Mucosa of rectum (tissue), 2 donors: ENCODE measurements at regions not wholly inside any gene's neighbourhood (a gene's known extent, or its start where the extent isn't known, plus 50 kb on each side); places are given as distances from the start of the nearest gene placed in this dataset.

Experiments used
- H3K27ac ChIP-seq, 2 donors: one replicate each; pipeline ENCODE4 v1.7.0; 2013; ENCODE audit warnings: inconsistent platforms in 2 of 2, low read depth in 2 of 2, low read length in 2 of 2
- H3K27me3 ChIP-seq, 2 donors: one replicate each; pipeline ENCODE4 v1.7.0; 2013; ENCODE audit warnings: low read length in 2 of 2; ENCODE audit not compliant: control insufficient read depth in 2 of 2, insufficient read depth in 2 of 2
- H3K36me3 ChIP-seq, 2 donors: one replicate each; pipeline ENCODE4 v1.7.0; 2013; ENCODE audit warnings: low read length in 2 of 2; ENCODE audit not compliant: control insufficient read depth in 2 of 2, insufficient read depth in 2 of 2
- H3K4me1 ChIP-seq, 2 donors: one replicate each; pipeline ENCODE4 v1.7.0; 2013; ENCODE audit warnings: low read length in 2 of 2, mild to moderate bottlenecking in 1 of 2; ENCODE audit not compliant: control insufficient read depth in 2 of 2, insufficient read depth in 2 of 2
- H3K4me3 ChIP-seq, 2 donors: one replicate each; pipeline ENCODE4 v1.7.0; 2013; ENCODE audit warnings: low read length in 2 of 2
- H3K9ac ChIP-seq, 2 donors: one replicate each; pipeline ENCODE4 v1.7.0; 2013; ENCODE audit warnings: low read length in 2 of 2, low read depth in 1 of 2, mild to moderate bottlenecking in 1 of 2
- H3K9me3 ChIP-seq, 2 donors: one replicate each; pipeline ENCODE4 v1.7.0; 2013; ENCODE audit warnings: low read length in 2 of 2; ENCODE audit not compliant: control insufficient read depth in 2 of 2
- donor health status: healthy.
- donor health status: Normal muscosa, but diverticular disease.

DNA sequence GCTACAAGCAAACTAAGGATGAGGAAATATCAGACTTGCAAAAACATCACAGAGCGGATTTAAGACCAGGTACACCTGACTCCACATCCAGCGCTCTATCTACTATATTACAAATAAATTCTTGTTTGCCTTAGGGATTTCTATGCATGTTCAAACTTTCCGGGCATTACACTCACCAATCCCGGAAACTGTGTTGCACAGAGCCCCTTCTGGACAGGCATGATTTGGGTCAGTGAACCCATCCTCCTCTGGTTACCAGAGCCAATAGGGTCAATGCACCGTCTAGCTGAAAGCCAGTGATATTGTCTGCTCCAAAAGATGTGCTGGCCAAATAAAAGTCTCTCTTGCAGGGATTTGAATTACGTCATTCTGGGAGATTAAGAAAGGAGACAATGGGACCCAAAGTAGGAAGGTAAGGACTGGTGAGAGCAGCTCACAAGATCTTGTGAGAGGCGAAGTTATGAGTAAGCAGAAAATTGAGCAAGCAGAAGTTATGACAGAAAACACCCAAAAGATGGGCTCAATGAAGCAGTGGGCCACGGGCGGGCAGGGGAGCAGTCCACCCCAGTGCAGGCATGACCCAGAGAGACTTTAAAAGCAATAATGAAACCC, 155.8 kb upstream of the RAI14 start:
- Histone ChIP-seq H3K9me3 (no peaks in the 10 kb centered on the region), H3K9ac (no peak overlapping the region), H3K27ac (no peak overlapping the region), H3K4me3 (no peak overlapping the region), H3K4me1 (peaks cover 0 to 3% of the 10 kb centered on the region in 2 donors), H3K36me3 (no peaks in the 10 kb centered on the region), H3K27me3 (no peaks in the 10 kb centered on the region)

- no peak overlapping the region for H3K9ac ChIP-seq
- no peaks in the 10 kb centered on the region for H3K9me3 ChIP-seq
- peaks cover 0 to 3% of the 10 kb centered on the region in 2 donors for H3K4me1 ChIP-seq
- no peak overlapping the region for H3K4me3 ChIP-seq
- no peak overlapping the region for H3K27ac ChIP-seq
- H3K36me3 ChIP-seq, result no peaks in the 10 kb centered on the region
- no peaks in the 10 kb centered on the region for H3K27me3 ChIP-seq
Measured at GRCh38 chr5:34501016-34501415, 155.1 kb upstream of the RAI14 start.

DNA sequence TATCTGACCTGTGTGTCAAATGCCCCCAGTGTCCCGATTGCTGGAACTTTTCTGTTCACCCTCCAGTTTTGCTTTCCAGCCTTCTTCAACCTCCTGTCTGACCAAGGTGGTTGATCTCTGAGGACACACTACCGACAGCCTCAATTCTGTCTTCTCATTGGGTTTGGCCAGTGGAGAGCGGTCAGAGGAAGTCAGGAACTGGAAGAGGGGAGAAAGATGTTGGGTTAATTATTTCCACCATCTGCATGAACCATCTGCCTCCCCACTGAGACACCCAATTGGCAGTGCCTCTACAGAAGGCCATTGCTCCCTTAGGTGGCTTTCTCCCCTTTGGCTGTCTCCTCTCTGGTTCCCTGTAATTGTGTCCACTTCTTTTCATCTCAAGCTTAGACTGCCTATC, 154.3 kb upstream of the RAI14 start:
- H3K4me3 ChIP-seq, result no peak overlapping the region
- no peaks in the 10 kb centered on the region for H3K27me3 ChIP-seq
- H3K27ac ChIP-seq, result no peak overlapping the region
- no peak overlapping the region for H3K9ac ChIP-seq
- peaks cover 0 to 3% of the 10 kb centered on the region in 2 donors for H3K4me1 ChIP-seq
- H3K9me3 ChIP-seq, result no peaks in the 10 kb centered on the region
- H3K36me3 ChIP-seq, result no peaks in the 10 kb centered on the region

DNA sequence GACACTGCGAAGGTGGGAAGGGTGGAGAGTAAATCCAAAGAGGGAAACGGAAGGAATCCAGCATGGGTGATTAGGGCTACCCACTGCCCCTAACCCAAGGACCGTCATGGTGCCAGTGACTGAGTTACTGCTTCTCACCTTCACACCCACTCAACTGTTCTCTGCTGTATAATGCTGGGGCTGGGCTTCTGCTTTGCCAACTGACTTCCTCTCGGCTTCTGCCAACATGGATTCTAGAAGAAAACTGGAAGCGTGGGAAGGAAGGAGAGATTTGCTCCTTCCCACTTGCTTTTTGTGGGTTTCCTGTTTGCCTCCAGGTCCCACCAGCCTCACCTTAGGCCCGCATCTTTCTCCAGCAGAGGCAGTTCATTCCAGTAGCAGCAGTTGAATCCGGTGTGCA, 153.5 kb upstream of the RAI14 start:
- H3K9ac ChIP-seq, result no peak overlapping the region
- no peaks in the 10 kb centered on the region for H3K27me3 ChIP-seq
- peaks cover 0 to 3% of the 10 kb centered on the region in 2 donors for H3K4me1 ChIP-seq
- H3K9me3 ChIP-seq, result no peaks in the 10 kb centered on the region
- H3K27ac ChIP-seq, result no peak overlapping the region
- H3K36me3 ChIP-seq, result no peaks in the 10 kb centered on the region
- H3K4me3 ChIP-seq, result no peak overlapping the region

DNA sequence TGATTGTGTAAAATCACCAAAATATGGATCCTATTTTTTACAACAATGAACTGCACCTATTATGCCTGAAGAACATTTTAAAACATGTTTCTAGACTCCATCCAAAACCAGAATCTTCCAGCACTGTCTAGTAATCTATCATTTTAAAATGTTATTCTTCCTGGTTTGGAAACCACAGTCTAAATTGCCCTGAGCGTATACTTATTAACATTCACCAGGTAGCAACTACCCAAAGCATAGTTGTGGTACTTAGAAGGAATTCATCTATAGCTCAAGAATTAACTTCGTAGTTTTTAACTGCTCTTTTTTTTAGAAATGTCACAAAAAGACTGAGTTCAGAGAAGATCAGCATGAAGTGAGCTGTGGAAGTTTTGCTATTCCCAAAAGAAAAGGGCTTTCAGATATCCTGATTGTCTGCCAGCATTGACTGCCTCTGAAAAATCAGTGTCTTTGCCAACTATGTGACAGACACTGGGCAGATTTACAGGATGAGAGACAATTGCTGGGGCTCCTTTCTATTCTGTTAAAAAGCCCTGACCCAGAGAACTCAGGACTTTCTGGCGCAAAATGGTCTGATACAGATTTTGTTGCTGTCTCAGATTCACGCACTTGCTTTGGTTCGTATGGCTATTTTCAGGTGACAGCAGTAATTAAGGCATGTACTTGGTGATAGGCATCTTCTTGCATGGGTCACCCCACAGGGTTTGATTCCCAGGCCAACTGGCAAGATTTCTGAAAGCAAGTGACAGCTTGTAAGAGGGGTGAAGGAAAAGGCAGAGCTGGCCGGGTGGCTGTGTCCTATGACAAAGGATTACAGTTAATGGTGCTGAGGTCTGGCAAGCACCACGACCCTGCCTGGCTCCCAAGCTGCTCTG, 152.5 kb upstream of the RAI14 start:
- Histone ChIP-seq H3K27ac (no peak overlapping the region), H3K36me3 (no peaks in the 10 kb centered on the region), H3K4me1 (peaks cover 0 to 3% of the 10 kb centered on the region in 2 donors), H3K27me3 (no peaks in the 10 kb centered on the region), H3K4me3 (no peak overlapping the region), H3K9ac (no peak overlapping the region), H3K9me3 (no peaks in the 10 kb centered on the region)

GRCh38 chr5:34504967-34505366, 151.2 kb upstream of the RAI14 start:
- Histone ChIP-seq H3K4me3 (no peak overlapping the region), H3K27me3 (no peaks in the 10 kb centered on the region), H3K9ac (no peak overlapping the region), H3K4me1 (no peaks in the 10 kb centered on the region), H3K36me3 (no peaks in the 10 kb centered on the region), H3K9me3 (no peaks in the 10 kb centered on the region), H3K27ac (no peak overlapping the region)

GRCh38 chr5:34505731-34506130, 150.4 kb upstream of the RAI14 start:
- Histone ChIP-seq H3K9me3 (no peaks in the 10 kb centered on the region), H3K36me3 (no peaks in the 10 kb centered on the region), H3K27me3 (no peaks in the 10 kb centered on the region), H3K4me1 (no peaks in the 10 kb centered on the region), H3K9ac (no peak overlapping the region), H3K27ac (no peak overlapping the region), H3K4me3 (no peak overlapping the region)

GRCh38 chr5:34507933-34508332, 148.2 kb upstream of the RAI14 start:
- H3K4me1 ChIP-seq, result no peaks in the 10 kb centered on the region
- H3K36me3 ChIP-seq, result no peaks in the 10 kb centered on the region
- no peak overlapping the region for H3K27ac ChIP-seq
- no peak overlapping the region for H3K4me3 ChIP-seq
- no peak overlapping the region for H3K9ac ChIP-seq
- H3K27me3 ChIP-seq, result no peaks in the 10 kb centered on the region
- H3K9me3 ChIP-seq, result no peaks in the 10 kb centered on the region

- no peak overlapping the region for H3K4me3 ChIP-seq
- no peaks in the 10 kb centered on the region for H3K36me3 ChIP-seq
- no peaks in the 10 kb centered on the region for H3K4me1 ChIP-seq
- no peak overlapping the region for H3K27ac ChIP-seq
- H3K9me3 ChIP-seq, result no peaks in the 10 kb centered on the region
- H3K27me3 ChIP-seq, result no peaks in the 10 kb centered on the region
- H3K9ac ChIP-seq, result no peak overlapping the region
Measured at GRCh38 chr5:34509392-34509791, 146.7 kb upstream of the RAI14 start.

- Histone ChIP-seq H3K9me3 (no peaks in the 10 kb centered on the region), H3K36me3 (no peaks in the 10 kb centered on the region), H3K27me3 (no peaks in the 10 kb centered on the region), H3K9ac (no peak overlapping the region), H3K4me1 (no peaks in the 10 kb centered on the region), H3K27ac (no peak overlapping the region), H3K4me3 (no peak overlapping the region)
Measured at GRCh38 chr5:34510002-34510401, 146.1 kb upstream of the RAI14 start.
